Mesodermal cell (in vitro differentiated cells): ENCODE measurements at regions not wholly inside any gene's neighbourhood (a gene's known extent, or its start where the extent isn't known, plus 50 kb on each side); places are given as distances from the start of the nearest gene placed in this dataset.
A peak's percentile ranks its signal among the peaks of the same experiment; 100 is the strongest.

ENCODE experiments used
- H3K27ac ChIP-seq: 2 replicates; pipeline ENCODE4 v1.7.0; 2013; ENCODE audit warnings: mild to moderate bottlenecking, low read depth, low read length, moderate library complexity; ENCODE audit not compliant: severe bottlenecking
- H3K36me3 ChIP-seq: 2 replicates; pipeline ENCODE4 v1.7.1; 2013; ENCODE audit warnings: mild to moderate bottlenecking, low read length, moderate library complexity; ENCODE audit not compliant: control insufficient read depth, insufficient read depth
- H3K4me1 ChIP-seq: one replicate; pipeline ENCODE4 v1.7.1; 2013; ENCODE audit warnings: mild to moderate bottlenecking, low read length; ENCODE audit not compliant: insufficient read depth, control insufficient read depth, poor library complexity, severe bottlenecking
- H3K4me3 ChIP-seq: 2 replicates; pipeline ENCODE4 v1.7.0; 2013; ENCODE audit warnings: low read length, control low read depth, mild to moderate bottlenecking; ENCODE audit not compliant: insufficient read depth, poor library complexity, severe bottlenecking; ENCODE audit errors: extremely low read depth
- H3K9me3 ChIP-seq: 2 replicates; pipeline ENCODE4 v1.7.1; 2013; ENCODE audit warnings: mild to moderate bottlenecking, low read length, moderate library complexity; ENCODE audit not compliant: control insufficient read depth
- WGBS, 2 experiments: methylation state at CpG; one replicate each; pipeline ENCODE4 v1.1.5; 2013; ENCODE audit warnings: missing lambda C conversion rate in 2 of 2; ENCODE audit not compliant: insufficient coverage in 2 of 2; 5-methylcytosine and 5-hydroxymethylcytosine counted together

DNA sequence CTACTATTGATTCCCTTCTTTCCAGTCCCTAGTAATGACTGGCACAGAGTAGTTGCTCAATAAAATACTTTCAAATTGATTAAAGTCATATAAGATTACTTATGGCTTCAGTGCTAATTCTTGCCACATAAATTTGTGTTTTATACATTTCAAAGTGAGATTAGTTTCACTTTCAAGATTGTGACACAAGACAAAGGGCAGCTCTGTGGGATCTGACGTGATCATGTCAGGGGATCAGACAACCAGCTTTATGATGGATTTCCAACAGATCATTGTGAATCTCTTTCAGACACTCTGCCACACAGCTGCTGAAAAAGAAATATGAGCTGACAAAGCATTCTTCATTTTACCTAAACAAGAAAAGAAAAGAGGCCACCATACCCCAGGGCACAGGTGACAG lies 73.4 kb upstream of the POMP start:
- 100% methylated on average over 1 of the region's 1 CpG; no CpG with 5 or more reads in 1 of the 2 experiments for WGBS, 2 experiments

DNA sequence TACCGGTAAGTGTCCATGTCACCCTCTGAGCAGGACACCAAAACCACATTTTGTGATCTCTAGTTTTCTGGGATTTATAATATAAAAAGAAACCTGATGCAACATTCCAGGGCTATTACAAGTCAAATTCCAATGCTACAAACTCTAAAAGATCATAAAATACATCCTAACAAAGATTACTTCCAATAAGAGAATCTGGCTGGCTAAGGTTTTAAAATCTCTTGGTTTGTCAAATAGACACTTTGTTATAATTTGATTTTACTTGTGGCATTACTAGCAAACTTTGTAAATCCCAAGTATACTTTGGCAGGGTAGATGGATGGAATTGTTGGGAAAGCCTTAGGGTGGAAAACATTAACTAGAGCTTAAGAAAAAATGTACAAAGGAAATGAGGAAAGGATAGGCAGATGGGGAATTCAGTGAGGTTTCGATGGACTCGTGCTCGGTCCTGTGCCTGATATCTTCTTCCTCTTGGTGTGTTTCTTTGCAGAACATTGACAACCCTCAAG lies 74.0 kb upstream of the POMP start:
- Histone ChIP-seq H3K36me3 (no peaks in the 10 kb centered on the region), H3K4me1 (peaks cover 36% of the 10 kb centered on the region), H3K4me3 (no peak overlapping the region), H3K9me3 (no peaks in the 10 kb centered on the region), H3K27ac (peak overlapping the region; percentile 30)
- WGBS, 2 experiments: 90 to 100% methylated on average over 2 to 4 of the region's 4 CpGs

More for the DNA sequence above, 73.4 kb upstream of the POMP start:
- no peaks in the 10 kb centered on the region for H3K36me3 ChIP-seq
- peaks cover 36% of the 10 kb centered on the region for H3K4me1 ChIP-seq
- H3K4me3 ChIP-seq: no peak overlapping the region
- no peaks in the 10 kb centered on the region for H3K9me3 ChIP-seq
- H3K27ac ChIP-seq: peak overlapping the region; percentile 30

DNA sequence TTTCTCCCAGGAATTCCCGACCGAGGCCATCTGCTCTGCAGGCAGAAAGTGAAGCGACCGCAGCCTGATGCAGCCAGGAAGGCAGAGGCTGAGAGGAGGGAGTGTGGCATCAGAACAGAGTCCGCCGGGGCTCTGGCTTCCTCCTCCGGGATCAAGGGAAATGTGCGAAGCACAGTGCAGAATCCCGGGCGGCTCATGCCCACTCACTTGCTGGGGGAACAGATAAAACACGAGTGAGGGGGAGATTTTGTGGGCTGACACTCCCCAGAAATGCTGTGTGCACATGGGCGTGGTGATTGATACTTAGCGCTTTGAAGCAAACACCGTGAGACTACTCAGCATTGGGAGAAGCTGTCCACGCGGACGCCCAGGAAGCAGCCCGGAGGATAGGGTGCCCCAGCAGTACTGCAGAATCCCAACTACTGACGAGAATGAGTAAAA lies 75.3 kb upstream of the POMP start:
- H3K27ac ChIP-seq: peak overlapping the region; percentile 13
- 71 to 80% methylated on average over 16 to 18 of the region's 19 CpGs for WGBS, 2 experiments
- H3K9me3 ChIP-seq: no peaks in the 10 kb centered on the region
- no peak overlapping the region for H3K4me3 ChIP-seq
- H3K4me1 ChIP-seq: peaks cover 36% of the 10 kb centered on the region
- H3K36me3 ChIP-seq: no peaks in the 10 kb centered on the region

DNA sequence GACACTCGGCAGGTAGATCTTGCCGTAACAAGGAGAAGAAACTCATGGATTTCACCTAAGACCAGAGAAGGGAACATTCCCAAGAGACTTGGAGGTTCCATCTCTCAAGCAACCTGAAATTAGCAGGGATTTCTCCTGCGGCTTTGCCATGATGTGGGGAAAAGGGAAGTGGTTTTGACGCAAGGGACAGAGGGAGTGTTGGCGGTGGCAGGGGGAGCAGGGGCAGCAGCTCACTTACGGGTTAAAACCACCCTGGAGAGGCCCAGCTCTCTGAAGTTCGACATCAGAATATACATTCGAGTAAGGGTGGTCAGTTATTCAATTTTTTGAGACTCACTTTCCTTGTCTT lies 76.1 kb upstream of the POMP start:
- Histone ChIP-seq H3K4me1 (peaks cover 36% of the 10 kb centered on the region), H3K27ac (peak overlapping the region; percentile 48), H3K36me3 (no peaks in the 10 kb centered on the region), H3K4me3 (no peak overlapping the region), H3K9me3 (no peaks in the 10 kb centered on the region)
- 83 to 84% methylated on average over 6 to 8 of the region's 8 CpGs for WGBS, 2 experiments

DNA sequence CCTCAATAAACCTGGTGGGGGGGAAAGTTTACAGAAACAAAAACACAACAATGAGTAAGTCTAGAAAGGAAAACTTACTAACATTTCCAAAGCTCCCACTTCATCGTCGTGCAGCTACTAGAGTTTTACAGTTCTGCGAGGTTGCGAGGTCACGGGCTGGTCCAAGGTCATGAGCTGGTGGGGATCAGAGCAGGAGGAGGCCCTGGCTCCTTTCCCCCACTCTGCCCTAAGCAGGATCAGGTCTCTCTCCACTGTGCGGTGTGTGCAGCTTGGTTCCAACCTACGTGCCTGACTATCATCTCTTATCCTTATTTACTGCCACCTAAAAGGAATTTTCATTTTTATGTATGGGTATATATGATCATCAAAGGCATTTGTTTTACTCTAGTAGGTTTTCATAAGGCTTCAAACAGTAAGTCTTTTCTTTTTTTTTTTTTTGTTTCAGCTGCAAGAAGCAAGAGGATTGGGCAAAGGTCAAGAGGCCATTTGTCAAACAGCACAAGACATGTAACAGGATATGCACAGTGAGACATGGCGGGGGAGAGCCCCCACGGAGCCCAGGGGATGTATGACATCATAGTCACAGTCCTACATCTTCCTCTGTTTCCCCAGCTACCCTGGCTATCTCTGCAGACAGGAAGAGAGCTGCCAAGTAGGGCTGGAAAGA lies 76.6 kb upstream of the POMP start:
- H3K27ac ChIP-seq: peak overlapping the region; percentile 48
- no peak overlapping the region for H3K4me3 ChIP-seq
- WGBS, 2 experiments: 74% methylated on average over 5 of the region's 9 CpGs; no CpG with 5 or more reads in 1 of the 2 experiments
- H3K9me3 ChIP-seq: no peaks in the 10 kb centered on the region
- no peaks in the 10 kb centered on the region for H3K36me3 ChIP-seq
- peaks cover 36% of the 10 kb centered on the region for H3K4me1 ChIP-seq

DNA sequence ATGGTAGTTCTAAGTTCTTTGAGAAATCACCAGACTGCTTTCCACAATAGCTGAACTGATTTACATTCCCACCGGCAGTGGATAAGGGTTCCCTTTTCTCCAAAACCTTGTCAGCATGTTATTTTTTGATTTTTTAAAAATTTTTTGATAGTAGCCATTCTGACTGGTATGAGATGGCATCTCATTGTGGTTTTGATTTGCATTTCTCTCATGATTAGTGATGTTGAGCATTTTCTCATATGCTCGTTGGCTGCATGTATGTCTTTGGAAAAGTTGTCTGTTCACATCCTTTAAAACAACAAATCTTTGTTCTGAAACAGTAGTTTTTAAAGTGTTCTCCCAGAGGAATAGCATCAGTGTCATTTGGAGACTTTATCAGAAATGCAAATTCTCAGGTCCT lies 77.5 kb upstream of the POMP start:
- 100% methylated on average over 1 of the region's 2 CpGs; no CpG with 5 or more reads in 1 of the 2 experiments for WGBS, 2 experiments
- Histone ChIP-seq H3K36me3 (no peaks in the 10 kb centered on the region), H3K4me3 (no peak overlapping the region), H3K27ac (no peak overlapping the region), H3K9me3 (no peaks in the 10 kb centered on the region), H3K4me1 (peaks cover 30% of the 10 kb centered on the region)

DNA sequence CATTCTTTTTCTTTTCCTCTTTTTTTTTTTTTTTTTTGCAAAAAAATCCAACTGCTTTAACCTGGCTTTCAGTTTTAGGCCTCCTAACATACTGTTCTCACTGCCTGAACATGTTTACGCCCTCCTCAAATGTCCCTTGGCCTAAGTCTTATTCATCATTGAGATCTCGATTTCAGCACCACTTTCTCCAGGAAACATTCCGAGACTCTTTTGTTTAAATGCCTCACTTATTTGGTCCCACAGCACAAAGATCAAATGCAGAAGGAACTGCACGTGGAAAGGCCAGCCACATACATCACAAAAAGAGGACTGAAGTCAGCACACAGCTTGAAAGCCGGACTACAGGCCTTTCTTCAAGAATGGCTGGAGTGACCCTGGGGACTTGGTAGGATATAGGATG lies 79.2 kb upstream of the POMP start:
- no peak overlapping the region for H3K4me3 ChIP-seq
- H3K9me3 ChIP-seq: no peaks in the 10 kb centered on the region
- H3K36me3 ChIP-seq: no peaks in the 10 kb centered on the region
- peaks cover 32% of the 10 kb centered on the region for H3K4me1 ChIP-seq
- H3K27ac ChIP-seq: no peak overlapping the region
- WGBS, 2 experiments: 87 to 100% methylated on average over 2 to 3 of the region's 5 CpGs

DNA sequence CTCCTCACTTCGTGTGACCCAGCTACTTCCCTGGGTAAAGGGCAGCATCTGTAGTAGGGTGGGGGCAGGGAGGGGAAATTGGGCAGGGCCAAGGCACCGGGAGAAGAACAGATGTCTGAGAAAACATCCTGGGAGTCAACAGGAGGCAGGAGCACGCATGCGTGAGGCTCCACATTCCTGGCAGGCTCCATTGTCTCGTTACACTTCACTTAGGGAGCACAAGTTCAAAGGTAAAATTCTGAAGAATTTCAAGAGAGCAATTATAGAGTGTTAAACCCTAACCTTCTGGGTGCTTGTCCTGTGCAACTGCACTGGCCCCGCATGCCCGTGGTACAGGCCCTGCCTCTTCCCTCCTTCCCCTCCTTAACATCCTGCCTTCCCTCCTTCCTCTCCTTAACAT lies 79.6 kb upstream of the POMP start:
- H3K4me3 ChIP-seq: no peak overlapping the region
- no peaks in the 10 kb centered on the region for H3K9me3 ChIP-seq
- H3K36me3 ChIP-seq: no peaks in the 10 kb centered on the region
- WGBS, 2 experiments: 57 to 58% methylated on average over 6 of the region's 7 CpGs
- no peak overlapping the region for H3K27ac ChIP-seq
- H3K4me1 ChIP-seq: peaks cover 35% of the 10 kb centered on the region

DNA sequence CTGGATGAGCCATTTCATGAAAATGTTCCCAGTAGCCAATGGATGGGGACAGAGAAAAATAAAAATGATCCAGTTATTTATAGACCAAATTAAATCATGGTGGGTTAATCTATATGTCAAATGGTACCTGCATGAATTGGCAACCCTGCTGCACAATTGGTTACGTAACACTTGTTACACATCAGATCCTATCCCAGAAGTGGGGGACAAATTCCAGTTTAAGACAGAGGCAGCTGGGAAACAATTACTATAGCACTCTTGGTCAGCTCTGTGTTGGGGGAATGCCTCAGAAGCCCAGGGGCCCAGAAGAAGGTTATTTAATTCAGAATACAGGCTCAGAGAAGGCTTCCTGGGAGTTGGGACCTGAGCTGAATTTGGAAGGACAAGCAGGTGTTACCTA lies 81.1 kb upstream of the FLT1 start:
- 100% methylated on average over 1 of the region's 1 CpG; no CpG with 5 or more reads in 1 of the 2 experiments for WGBS, 2 experiments
- H3K36me3 ChIP-seq: no peaks in the 10 kb centered on the region
- no peak overlapping the region for H3K27ac ChIP-seq

DNA sequence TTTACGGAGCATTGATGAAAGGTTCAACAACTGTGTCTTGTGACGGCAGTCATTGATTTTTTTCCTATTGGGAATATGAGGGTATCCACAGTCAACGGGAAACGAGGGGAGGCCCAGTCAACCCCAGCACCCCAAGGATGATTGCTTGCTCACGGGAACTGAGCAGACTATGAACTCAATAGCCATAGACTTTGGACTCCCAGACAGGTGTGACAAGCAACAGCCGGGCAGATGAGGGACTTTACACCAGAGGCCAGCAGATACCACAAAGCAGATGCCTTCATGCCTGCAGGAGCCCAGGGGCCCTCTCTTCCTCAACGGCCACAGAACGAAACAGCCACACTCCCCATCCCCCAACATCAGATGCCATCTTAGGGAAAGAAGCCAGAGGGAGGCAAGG lies 80.3 kb upstream of the FLT1 start:
- Histone ChIP-seq H3K36me3 (no peaks in the 10 kb centered on the region), H3K9me3 (no peaks in the 10 kb centered on the region), H3K4me3 (no peak overlapping the region), H3K4me1 (peaks cover 12% of the 10 kb centered on the region), H3K27ac (peak overlapping the region; percentile 86)
- 92 to 95% methylated on average over 6 of the region's 8 CpGs for WGBS, 2 experiments

More for the DNA sequence above, 81.1 kb upstream of the FLT1 start:
- Histone ChIP-seq H3K4me3 (no peak overlapping the region), H3K4me1 (peaks cover 10% of the 10 kb centered on the region), H3K9me3 (no peaks in the 10 kb centered on the region)

DNA sequence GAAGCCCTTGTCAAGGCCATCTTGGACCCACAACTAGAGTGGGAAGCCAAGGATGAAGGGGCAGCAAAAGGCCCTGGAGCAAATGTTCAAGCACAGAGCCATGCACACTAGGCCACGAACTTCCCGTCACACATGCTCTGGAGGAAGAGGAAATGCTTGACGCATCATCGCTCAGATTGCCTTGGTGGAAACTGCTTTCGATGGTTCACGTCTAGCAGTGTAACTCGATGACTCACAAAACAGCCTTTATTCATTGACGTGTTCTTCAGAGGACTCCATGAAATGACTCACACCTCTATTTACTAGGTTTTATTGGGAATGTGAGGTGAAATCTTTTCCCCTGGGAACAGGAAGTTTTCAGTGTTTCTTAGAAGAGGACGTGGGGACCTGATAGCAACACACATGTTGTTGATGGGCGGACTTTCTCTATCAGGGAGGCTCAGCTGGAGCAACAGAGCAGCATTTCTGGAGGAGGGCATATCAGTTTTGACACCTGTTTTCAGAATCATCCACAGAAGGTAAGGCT lies 79.8 kb upstream of the FLT1 start:
- H3K4me1 ChIP-seq: peaks cover 17% of the 10 kb centered on the region
- WGBS, 2 experiments: 77 to 93% methylated on average over 5 to 8 of the region's 10 CpGs
- H3K27ac ChIP-seq: peak overlapping the region; percentile 86
- H3K9me3 ChIP-seq: no peaks in the 10 kb centered on the region
- H3K36me3 ChIP-seq: no peaks in the 10 kb centered on the region
- no peak overlapping the region for H3K4me3 ChIP-seq
